GM12875 (cell line): ENCODE measurements at regions not wholly inside any gene's neighbourhood (a gene's known extent, or its start where the extent isn't known, plus 50 kb on each side); places are given as distances from the start of the nearest gene placed in this dataset.

Source experiments
- H3K4me3 ChIP-seq: one replicate; pipeline ENCODE4 v1.5.1; 2011; ENCODE audit warnings: low read depth, low read length, control low read depth
- TF ChIP-seq, protein P1 (sequence below): IDR thresholded peaks from 2 replicates; pipeline ENCODE4 v1.5.1; 2011; ENCODE audit warnings: low read depth, mild to moderate bottlenecking, control low read depth, inconsistent platforms, low read length, moderate library complexity, borderline replicate concordance; ENCODE audit not compliant: insufficient read depth

DNA sequence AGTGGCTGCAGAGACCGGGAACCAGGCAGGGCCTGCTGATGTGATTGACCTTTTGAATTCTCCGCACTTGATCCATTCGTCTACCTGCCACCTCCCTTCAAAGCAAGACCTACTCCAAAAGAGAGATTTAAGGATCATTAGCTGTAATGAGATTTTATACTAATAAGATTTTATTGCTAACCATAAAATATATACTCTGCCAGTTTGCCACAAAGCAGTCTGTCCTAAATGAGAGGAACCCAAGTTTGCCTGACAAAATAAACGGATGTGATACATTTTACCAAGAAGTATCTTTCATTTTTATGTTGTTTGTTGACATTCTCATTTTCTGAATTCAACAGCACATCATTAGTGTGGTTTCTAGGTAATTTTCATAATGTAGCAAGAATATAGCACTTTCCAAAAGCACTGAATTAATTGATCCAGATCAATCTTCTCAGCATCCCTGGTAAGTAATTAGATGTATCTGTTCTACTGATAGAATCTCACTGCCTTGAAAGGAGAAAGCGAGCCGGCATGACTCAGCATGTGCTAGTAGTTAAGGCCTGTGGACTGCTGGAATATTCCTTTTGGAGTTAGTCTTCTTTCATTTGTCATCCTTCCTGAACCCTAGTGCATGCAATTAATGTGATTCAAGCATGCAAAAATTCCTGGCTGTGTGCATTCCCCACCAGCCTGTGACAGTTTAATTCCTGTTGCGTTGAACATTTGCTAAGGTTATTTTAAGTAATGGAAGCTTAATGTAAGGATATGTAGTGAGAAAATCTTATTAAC, 128.5 kb downstream of the ARL6IP6 start:
- TF ChIP-seq, protein P1, sequence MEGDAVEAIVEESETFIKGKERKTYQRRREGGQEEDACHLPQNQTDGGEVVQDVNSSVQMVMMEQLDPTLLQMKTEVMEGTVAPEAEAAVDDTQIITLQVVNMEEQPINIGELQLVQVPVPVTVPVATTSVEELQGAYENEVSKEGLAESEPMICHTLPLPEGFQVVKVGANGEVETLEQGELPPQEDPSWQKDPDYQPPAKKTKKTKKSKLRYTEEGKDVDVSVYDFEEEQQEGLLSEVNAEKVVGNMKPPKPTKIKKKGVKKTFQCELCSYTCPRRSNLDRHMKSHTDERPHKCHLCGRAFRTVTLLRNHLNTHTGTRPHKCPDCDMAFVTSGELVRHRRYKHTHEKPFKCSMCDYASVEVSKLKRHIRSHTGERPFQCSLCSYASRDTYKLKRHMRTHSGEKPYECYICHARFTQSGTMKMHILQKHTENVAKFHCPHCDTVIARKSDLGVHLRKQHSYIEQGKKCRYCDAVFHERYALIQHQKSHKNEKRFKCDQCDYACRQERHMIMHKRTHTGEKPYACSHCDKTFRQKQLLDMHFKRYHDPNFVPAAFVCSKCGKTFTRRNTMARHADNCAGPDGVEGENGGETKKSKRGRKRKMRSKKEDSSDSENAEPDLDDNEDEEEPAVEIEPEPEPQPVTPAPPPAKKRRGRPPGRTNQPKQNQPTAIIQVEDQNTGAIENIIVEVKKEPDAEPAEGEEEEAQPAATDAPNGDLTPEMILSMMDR = no peak

DNA sequence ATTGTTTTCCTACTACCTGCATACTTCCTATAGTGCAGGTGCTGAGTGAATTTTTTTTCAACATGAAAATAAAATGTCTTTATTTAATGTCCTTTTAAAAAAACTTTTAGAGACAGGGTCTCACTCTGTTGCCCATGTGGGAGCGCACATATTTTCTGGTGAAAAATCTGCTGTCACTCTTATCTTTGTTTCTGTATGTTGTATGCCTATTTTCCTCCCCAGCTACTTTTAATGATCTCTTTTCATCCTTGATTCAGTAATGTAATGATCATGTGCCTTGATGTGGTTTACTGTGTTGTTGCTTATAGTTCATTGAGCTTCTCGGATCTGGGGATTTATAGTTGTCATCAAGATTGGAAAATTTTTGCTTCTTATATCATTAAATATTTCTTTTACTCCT, 117.3 kb downstream of the ARL6IP6 start:
- TF ChIP-seq, protein P1 = no peak
- no peak overlapping the region for H3K4me3 ChIP-seq

More for the DNA sequence above, 128.5 kb downstream of the ARL6IP6 start:
- H3K4me3 ChIP-seq = no peak overlapping the region

DNA sequence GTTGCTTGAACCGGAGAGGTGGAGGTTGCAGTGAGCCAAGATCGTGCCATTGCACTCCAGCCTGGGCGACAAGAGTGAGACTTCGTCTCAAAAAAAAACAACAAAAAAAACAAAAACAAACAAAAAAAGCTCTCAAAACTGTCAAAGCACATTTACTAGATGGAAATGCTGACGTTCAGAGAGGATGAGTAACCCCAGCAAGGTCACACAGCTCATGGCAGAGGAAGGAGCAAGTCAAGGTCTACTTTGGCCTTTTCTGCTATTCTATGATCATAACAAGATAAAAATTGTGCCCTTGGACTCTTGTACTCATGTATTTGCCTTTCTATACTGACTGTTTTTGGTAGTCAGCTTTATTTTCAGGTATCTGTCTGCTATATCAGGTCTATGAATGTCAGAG, 109.5 kb downstream of the ARL6IP6 start:
- TF ChIP-seq, protein P1 = no peak

DNA sequence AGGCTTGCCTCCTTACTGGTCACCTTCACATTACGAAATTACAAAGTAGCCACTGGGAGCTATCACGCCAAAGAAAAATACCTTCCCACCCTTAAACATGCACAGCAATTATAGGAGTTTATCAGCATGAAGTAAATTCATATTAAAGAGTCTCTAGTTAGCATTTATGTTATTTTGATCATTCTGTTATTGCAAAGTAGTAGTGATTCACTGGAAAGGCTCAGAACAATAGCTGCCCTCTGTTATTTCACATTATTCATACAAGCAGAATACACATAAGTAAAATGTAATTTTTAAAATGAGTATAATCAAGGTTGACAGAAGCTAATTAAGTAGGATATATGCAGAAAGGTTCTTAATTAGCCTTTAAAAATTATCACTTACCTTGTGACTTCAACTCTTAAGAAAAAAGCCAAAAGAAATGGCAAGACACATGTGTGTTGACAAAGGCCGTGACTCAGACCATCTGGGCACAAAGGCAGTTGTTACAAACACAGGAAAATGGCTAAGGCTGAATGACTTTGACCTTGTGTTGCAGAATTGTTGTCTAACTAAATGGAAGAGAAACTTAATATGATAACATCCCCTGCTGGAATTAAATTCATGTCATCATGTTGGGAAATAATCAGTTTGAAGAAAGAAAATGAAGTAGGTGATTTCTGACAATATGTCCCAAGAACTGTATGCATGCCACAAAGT, 108.3 kb downstream of the ARL6IP6 start:
- no peak overlapping the region for H3K4me3 ChIP-seq
- TF ChIP-seq, protein P1 = no peak

More for the DNA sequence above, 109.5 kb downstream of the ARL6IP6 start:
- no peak overlapping the region for H3K4me3 ChIP-seq

DNA sequence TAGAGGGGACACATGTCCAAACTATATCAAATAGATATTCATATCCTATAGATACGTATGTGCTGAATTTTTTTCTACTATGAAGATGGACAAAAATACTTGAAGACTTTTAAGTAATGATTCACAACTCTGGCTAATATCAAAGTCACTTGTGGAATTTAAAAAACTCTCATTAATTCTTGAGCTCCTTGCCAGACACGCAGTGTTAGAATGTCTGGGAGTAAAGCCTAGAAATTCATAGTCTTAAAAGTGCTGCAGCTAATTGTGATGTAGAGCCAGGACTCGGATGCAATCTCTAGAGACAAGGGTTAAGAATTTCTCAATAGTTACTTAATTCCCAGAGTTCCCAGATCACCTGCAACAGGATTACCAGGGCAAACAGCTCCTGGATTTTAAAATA, 107.4 kb downstream of the ARL6IP6 start:
- no peak overlapping the region for H3K4me3 ChIP-seq
- TF ChIP-seq, protein P1 = no peak

DNA sequence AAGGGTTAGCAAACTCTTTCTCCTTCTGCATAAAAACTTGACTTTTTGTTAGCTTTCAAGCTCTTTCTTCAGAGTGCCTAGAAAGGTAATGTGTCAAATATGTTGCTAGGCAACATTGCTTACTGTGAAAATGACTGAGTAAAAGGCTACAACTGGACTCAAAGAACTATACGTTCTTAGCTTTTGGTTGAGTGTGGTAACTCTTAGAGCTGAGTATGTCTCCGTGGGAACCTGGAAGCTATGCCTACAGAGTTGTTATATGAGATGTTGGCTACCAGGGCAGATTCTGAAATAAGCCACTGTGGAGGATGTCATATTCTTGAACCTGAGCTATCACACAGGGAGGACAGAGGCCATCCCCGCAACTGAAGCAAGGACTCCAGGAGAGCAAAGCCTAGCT, 105.5 kb downstream of the ARL6IP6 start:
- TF ChIP-seq, protein P1 = no peak
- no peak overlapping the region for H3K4me3 ChIP-seq

DNA sequence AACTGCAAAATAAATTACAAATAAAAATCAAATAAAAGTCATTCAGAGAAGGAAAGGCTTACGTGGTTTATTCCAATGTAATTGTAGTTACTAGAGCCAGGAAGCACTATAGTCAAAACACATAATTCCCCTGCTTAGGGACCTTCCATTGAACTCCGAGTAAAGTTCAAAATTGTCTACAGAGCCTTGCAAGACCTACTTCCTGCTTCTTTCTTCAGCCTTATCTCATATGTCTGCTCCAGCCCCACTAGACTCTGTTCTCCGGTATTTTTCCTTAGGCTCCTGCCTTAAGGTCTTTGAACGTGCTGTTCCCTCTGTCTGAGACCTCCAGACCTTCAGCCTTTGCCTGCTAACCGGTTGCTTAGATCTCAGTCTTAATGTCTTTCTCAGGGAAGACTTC, 104.3 kb downstream of the ARL6IP6 start:
- no peak overlapping the region for H3K4me3 ChIP-seq
- TF ChIP-seq, protein P1 = no peak
